HEK293T (cell line): ENCODE measurements at regions not wholly inside any gene's neighbourhood (a gene's known extent, or its start where the extent isn't known, plus 50 kb on each side); places are given as distances from the start of the nearest gene placed in this dataset.

Experiments used
- ARNT ChIP-seq: fragments of 450-650 bp; IDR thresholded peaks from 2 replicates; pipeline ENCODE4 v1.6.1; 2017; ENCODE audit warnings: mild to moderate bottlenecking
- ELF4 ChIP-seq: fragments of 450-650 bp; IDR thresholded peaks from 2 replicates; pipeline ENCODE4 v1.6.1; 2017; ENCODE audit warnings: antibody characterized with exemption
- FOXA1 ChIP-seq: fragments of 450-650 bp; IDR thresholded peaks from 2 replicates; pipeline ENCODE4 v1.6.1; 2016; ENCODE audit warnings: mild to moderate bottlenecking
- FOXK2 ChIP-seq: fragments of 450-650 bp; IDR thresholded peaks from 2 replicates; pipeline ENCODE4 v1.6.1; 2016; ENCODE audit warnings: mild to moderate bottlenecking
- FOXM1 ChIP-seq: fragments of 450-650 bp; IDR thresholded peaks from 2 replicates; pipeline ENCODE4 v1.6.1; 2017; ENCODE audit warnings: mild to moderate bottlenecking, borderline replicate concordance
- SP1 ChIP-seq: fragments of 450-650 bp; IDR thresholded peaks from 2 replicates; pipeline ENCODE4 v1.6.1; 2017
- SUZ12 ChIP-seq: fragments of 450-650 bp; IDR thresholded peaks from 2 replicates; pipeline ENCODE4 v1.6.1; 2016; ENCODE audit warnings: mild to moderate bottlenecking
- TARDBP ChIP-seq: fragments of 450-650 bp; IDR thresholded peaks from 2 replicates; pipeline ENCODE4 v1.6.1; 2016
- TF ChIP-seq, protein P1 (sequence below): fragments of 450-650 bp; IDR thresholded peaks from 2 replicates; pipeline ENCODE4 v1.6.1; 2016

DNA sequence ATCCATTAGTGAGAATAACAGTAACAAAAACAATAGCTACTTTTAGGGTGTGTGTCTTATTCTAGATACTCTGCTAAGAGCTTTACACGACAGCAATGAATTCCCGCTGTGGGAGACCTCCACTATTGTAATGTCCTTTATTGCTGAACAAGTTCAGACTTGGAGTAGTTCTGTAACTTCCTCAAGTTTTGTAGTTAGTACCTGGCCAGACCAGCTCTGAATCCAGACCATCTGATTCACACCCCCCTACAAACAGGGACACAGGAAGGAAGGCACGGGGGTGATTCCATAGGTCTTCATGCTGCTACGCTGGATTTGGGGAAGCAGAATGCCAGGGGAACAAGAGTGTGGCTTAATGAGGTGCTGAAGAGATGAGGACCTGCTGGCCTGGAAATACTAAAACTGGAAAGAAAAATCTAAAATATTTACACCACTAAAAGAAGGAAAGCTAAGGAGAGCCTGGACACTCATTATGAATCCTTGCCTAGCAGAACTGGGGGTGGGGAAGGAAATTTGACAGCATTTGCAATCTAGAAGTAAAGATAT lies 194.6 kb upstream of the TMEM72 start:
- TF ChIP-seq ARNT (no peak), FOXA1 (no peak), ELF4 (no peak), SP1 (no peak), FOXM1 (no peak), FOXK2 (no peak), SUZ12 (no peak), TARDBP (no peak)
- TF ChIP-seq, protein P1, sequence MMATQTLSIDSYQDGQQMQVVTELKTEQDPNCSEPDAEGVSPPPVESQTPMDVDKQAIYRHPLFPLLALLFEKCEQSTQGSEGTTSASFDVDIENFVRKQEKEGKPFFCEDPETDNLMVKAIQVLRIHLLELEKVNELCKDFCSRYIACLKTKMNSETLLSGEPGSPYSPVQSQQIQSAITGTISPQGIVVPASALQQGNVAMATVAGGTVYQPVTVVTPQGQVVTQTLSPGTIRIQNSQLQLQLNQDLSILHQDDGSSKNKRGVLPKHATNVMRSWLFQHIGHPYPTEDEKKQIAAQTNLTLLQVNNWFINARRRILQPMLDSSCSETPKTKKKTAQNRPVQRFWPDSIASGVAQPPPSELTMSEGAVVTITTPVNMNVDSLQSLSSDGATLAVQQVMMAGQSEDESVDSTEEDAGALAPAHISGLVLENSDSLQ: no peak
